ENCODE measurements at regions not wholly inside any gene's neighbourhood (a gene's known extent, or its start where the extent isn't known, plus 50 kb on each side); places are given as distances from the start of the nearest gene placed in this dataset.

GRCh38 chr10:25778646-25779045 lies 155.4 kb upstream of the MYO3A start:
- H3K4me3 ChIP-seq (ENCODE audit: insufficient read depth in 1 of 2, low read depth in 1 of 2, low read length in 2 of 2) = no peak overlapping the region
- H4K91ac ChIP-seq (ENCODE audit: low read length) = no peak overlapping the region
- no peak overlapping the region for H3K18ac ChIP-seq (ENCODE audit: low read depth in 1 of 2, low read length in 2 of 2)
- no peak overlapping the region for H4K8ac ChIP-seq (ENCODE audit: low read length)
- no peak overlapping the region for H2BK12ac ChIP-seq (ENCODE audit: low read length in 2 of 2)
- H2BK5ac ChIP-seq (ENCODE audit: low read depth, low read length, poor library complexity, severe bottlenecking) = no peak overlapping the region
- no peak overlapping the region for H3K27ac ChIP-seq (ENCODE audit: low read length, poor library complexity, severe bottlenecking)
- H3K36me3 ChIP-seq (ENCODE audit: control insufficient read depth in 1 of 2, insufficient read depth in 2 of 2, low read depth in 1 of 2, low read length in 2 of 2) = no peaks in the 10 kb centered on the region
- no peak overlapping the region for H3K9ac ChIP-seq (ENCODE audit: low read length)
- H3K14ac ChIP-seq (ENCODE audit: low read length in 2 of 2) = no peak overlapping the region
- no peak overlapping the region for H3K4me2 ChIP-seq (ENCODE audit: low read length, poor library complexity, severe bottlenecking)
- H2BK120ac ChIP-seq (ENCODE audit: low read depth, low read length) = no peak overlapping the region
- no peaks in the 10 kb centered on the region for H3K4me1 ChIP-seq (ENCODE audit: control insufficient read depth, insufficient read depth, low read depth, low read length)
- H2AFZ ChIP-seq (ENCODE audit: low read depth, low read length) = no peak overlapping the region
- no peak overlapping the region for H2BK15ac ChIP-seq (ENCODE audit: low read depth, poor library complexity, severe bottlenecking)
- H3K4ac ChIP-seq (ENCODE audit: low read depth in 1 of 2, low read length in 2 of 2) = no peak overlapping the region
- no peaks in the 10 kb centered on the region for H3K79me1 ChIP-seq (replicated peaks; ENCODE audit: low read length, poor library complexity, severe bottlenecking)
- H2AK5ac ChIP-seq (ENCODE audit: low read length, severe bottlenecking) = no peak overlapping the region
- H3K9me3 ChIP-seq (ENCODE audit: control insufficient read depth, low read length) = peaks cover 9% of the 10 kb centered on the region
- no peaks in the 10 kb centered on the region for H3K27me3 ChIP-seq (ENCODE audit: control insufficient read depth in 1 of 2, insufficient read depth in 1 of 2, low read length in 2 of 2)
- H3K23ac ChIP-seq (ENCODE audit: low read length in 2 of 2) = no peak overlapping the region
- 62% methylated on average over 4 of the region's 5 CpGs for WGBS
- DNase-seq = no peak

- Histone ChIP-seq H3K9me3 (ENCODE audit: control insufficient read depth, low read length) (no peaks in the 10 kb centered on the region), H3K79me1 (replicated peaks; ENCODE audit: low read length, poor library complexity, severe bottlenecking) (no peaks in the 10 kb centered on the region), H2BK12ac (ENCODE audit: low read length in 2 of 2) (no peak overlapping the region), H2BK120ac (ENCODE audit: low read depth, low read length) (no peak overlapping the region), H3K14ac (ENCODE audit: low read length in 2 of 2) (no peak overlapping the region), H3K23ac (ENCODE audit: low read length in 2 of 2) (no peak overlapping the region), H3K9ac (ENCODE audit: low read length) (no peak overlapping the region), H4K8ac (ENCODE audit: low read length) (no peak overlapping the region), H4K91ac (ENCODE audit: low read length) (no peak overlapping the region), H2BK15ac (ENCODE audit: low read depth, poor library complexity, severe bottlenecking) (no peak overlapping the region), H3K36me3 (ENCODE audit: control insufficient read depth in 1 of 2, insufficient read depth in 2 of 2, low read depth in 1 of 2, low read length in 2 of 2) (no peaks in the 10 kb centered on the region), H3K27me3 (ENCODE audit: control insufficient read depth in 1 of 2, insufficient read depth in 1 of 2, low read length in 2 of 2) (no peaks in the 10 kb centered on the region), H3K18ac (ENCODE audit: low read depth in 1 of 2, low read length in 2 of 2) (no peak overlapping the region), H3K4me1 (ENCODE audit: control insufficient read depth, insufficient read depth, low read depth, low read length) (no peaks in the 10 kb centered on the region), H2AK5ac (ENCODE audit: low read length, severe bottlenecking) (no peak overlapping the region), H3K4me3 (ENCODE audit: insufficient read depth in 1 of 2, low read depth in 1 of 2, low read length in 2 of 2) (no peak overlapping the region), H3K27ac (ENCODE audit: low read length, poor library complexity, severe bottlenecking) (no peak overlapping the region), H3K4ac (ENCODE audit: low read depth in 1 of 2, low read length in 2 of 2) (no peak overlapping the region), H2BK5ac (ENCODE audit: low read depth, low read length, poor library complexity, severe bottlenecking) (no peak overlapping the region), H2AFZ (ENCODE audit: low read depth, low read length) (no peak overlapping the region), H3K4me2 (ENCODE audit: low read length, poor library complexity, severe bottlenecking) (no peak overlapping the region)
- 97% methylated on average over 4 of the region's 4 CpGs for WGBS
- DNase-seq = no peak
These were observed 147.9 kb upstream of the MYO3A start for GRCh38 chr10:25786161-25786560.

- Histone ChIP-seq H4K91ac (ENCODE audit: low read length) (no peak overlapping the region), H3K27me3 (ENCODE audit: control insufficient read depth in 1 of 2, insufficient read depth in 1 of 2, low read length in 2 of 2) (no peaks in the 10 kb centered on the region), H3K18ac (ENCODE audit: low read depth in 1 of 2, low read length in 2 of 2) (no peak overlapping the region), H3K27ac (ENCODE audit: low read length, poor library complexity, severe bottlenecking) (no peak overlapping the region), H2BK12ac (ENCODE audit: low read length in 2 of 2) (no peak overlapping the region), H2BK120ac (ENCODE audit: low read depth, low read length) (no peak overlapping the region), H3K4ac (ENCODE audit: low read depth in 1 of 2, low read length in 2 of 2) (no peak overlapping the region), H2BK15ac (ENCODE audit: low read depth, poor library complexity, severe bottlenecking) (no peak overlapping the region), H3K4me2 (ENCODE audit: low read length, poor library complexity, severe bottlenecking) (no peak overlapping the region), H3K14ac (ENCODE audit: low read length in 2 of 2) (no peak overlapping the region), H2AK5ac (ENCODE audit: low read length, severe bottlenecking) (no peak overlapping the region), H3K4me1 (ENCODE audit: control insufficient read depth, insufficient read depth, low read depth, low read length) (no peaks in the 10 kb centered on the region), H2AFZ (ENCODE audit: low read depth, low read length) (no peak overlapping the region), H3K9ac (ENCODE audit: low read length) (no peak overlapping the region), H3K9me3 (ENCODE audit: control insufficient read depth, low read length) (no peaks in the 10 kb centered on the region), H3K36me3 (ENCODE audit: control insufficient read depth in 1 of 2, insufficient read depth in 2 of 2, low read depth in 1 of 2, low read length in 2 of 2) (no peaks in the 10 kb centered on the region), H3K79me1 (replicated peaks; ENCODE audit: low read length, poor library complexity, severe bottlenecking) (no peaks in the 10 kb centered on the region), H4K8ac (ENCODE audit: low read length) (no peak overlapping the region), H3K4me3 (ENCODE audit: insufficient read depth in 1 of 2, low read depth in 1 of 2, low read length in 2 of 2) (no peak overlapping the region), H3K23ac (ENCODE audit: low read length in 2 of 2) (no peak overlapping the region), H2BK5ac (ENCODE audit: low read depth, low read length, poor library complexity, severe bottlenecking) (no peak overlapping the region)
- no peak for DNase-seq
- 42% methylated on average over 2 of the region's 3 CpGs for WGBS
These were observed 147.1 kb upstream of the MYO3A start for GRCh38 chr10:25786899-25787298.

- Histone ChIP-seq H3K4ac (ENCODE audit: low read depth in 1 of 2, low read length in 2 of 2) (no peak overlapping the region), H2BK12ac (ENCODE audit: low read length in 2 of 2) (no peak overlapping the region), H3K4me2 (ENCODE audit: low read length, poor library complexity, severe bottlenecking) (no peak overlapping the region), H3K4me1 (ENCODE audit: control insufficient read depth, insufficient read depth, low read depth, low read length) (no peaks in the 10 kb centered on the region), H2BK120ac (ENCODE audit: low read depth, low read length) (no peak overlapping the region), H4K91ac (ENCODE audit: low read length) (no peak overlapping the region), H2AFZ (ENCODE audit: low read depth, low read length) (no peak overlapping the region), H3K4me3 (ENCODE audit: insufficient read depth in 1 of 2, low read depth in 1 of 2, low read length in 2 of 2) (no peak overlapping the region), H3K23ac (ENCODE audit: low read length in 2 of 2) (no peak overlapping the region), H3K14ac (ENCODE audit: low read length in 2 of 2) (no peak overlapping the region), H2BK5ac (ENCODE audit: low read depth, low read length, poor library complexity, severe bottlenecking) (no peak overlapping the region), H3K9me3 (ENCODE audit: control insufficient read depth, low read length) (no peaks in the 10 kb centered on the region), H2AK5ac (ENCODE audit: low read length, severe bottlenecking) (no peak overlapping the region), H3K27ac (ENCODE audit: low read length, poor library complexity, severe bottlenecking) (no peak overlapping the region), H3K79me1 (replicated peaks; ENCODE audit: low read length, poor library complexity, severe bottlenecking) (no peaks in the 10 kb centered on the region), H3K27me3 (ENCODE audit: control insufficient read depth in 1 of 2, insufficient read depth in 1 of 2, low read length in 2 of 2) (no peaks in the 10 kb centered on the region), H2BK15ac (ENCODE audit: low read depth, poor library complexity, severe bottlenecking) (no peak overlapping the region), H3K9ac (ENCODE audit: low read length) (no peak overlapping the region), H4K8ac (ENCODE audit: low read length) (no peak overlapping the region), H3K36me3 (ENCODE audit: control insufficient read depth in 1 of 2, insufficient read depth in 2 of 2, low read depth in 1 of 2, low read length in 2 of 2) (no peaks in the 10 kb centered on the region), H3K18ac (ENCODE audit: low read depth in 1 of 2, low read length in 2 of 2) (no peak overlapping the region)
- 86% methylated on average over 1 of the region's 3 CpGs for WGBS
- DNase-seq = no peak
These were observed 136.1 kb upstream of the MYO3A start for GRCh38 chr10:25797888-25798429.

Measured in mesenchymal stem cell (in vitro differentiated cells and primary cell).